ENCODE measurements at regions not wholly inside any gene's neighbourhood (a gene's known extent, or its start where the extent isn't known, plus 50 kb on each side); places are given as distances from the start of the nearest gene placed in this dataset.
"Not testable (repeated sequence)": the region's sequence is repeated elsewhere in the genome, so short reads cannot be mapped to it uniquely, and the experiment has no call there.

GRCh38 chr10:31686599-31686998 is 242.0 kb downstream of the ARHGAP12 start:
- DNase-seq (ENCODE audit: low read depth in 2 of 2, low spot score in 1 of 2), result no peak

DNA sequence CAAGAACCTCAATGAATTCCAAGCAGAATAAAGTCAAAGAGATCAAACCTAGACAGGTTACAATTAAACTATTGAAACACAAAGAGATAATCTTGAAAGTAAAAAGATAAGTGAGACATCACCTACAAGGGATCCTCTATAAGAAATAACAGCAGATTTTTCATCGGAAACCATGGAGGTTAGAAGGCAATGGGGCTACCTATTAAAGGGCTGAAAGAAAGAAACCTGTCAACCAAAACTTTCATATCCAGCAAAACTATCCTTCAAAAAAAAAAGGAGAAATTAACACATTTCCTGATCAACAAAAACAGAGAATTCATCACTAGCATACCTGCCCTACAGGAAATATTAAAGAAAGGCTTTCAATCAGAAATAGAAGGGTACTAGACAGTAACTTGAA is 244.9 kb downstream of the ARHGAP12 start:
- DNase-seq (ENCODE audit: low read depth in 2 of 2, low spot score in 1 of 2), result no peak

DNA sequence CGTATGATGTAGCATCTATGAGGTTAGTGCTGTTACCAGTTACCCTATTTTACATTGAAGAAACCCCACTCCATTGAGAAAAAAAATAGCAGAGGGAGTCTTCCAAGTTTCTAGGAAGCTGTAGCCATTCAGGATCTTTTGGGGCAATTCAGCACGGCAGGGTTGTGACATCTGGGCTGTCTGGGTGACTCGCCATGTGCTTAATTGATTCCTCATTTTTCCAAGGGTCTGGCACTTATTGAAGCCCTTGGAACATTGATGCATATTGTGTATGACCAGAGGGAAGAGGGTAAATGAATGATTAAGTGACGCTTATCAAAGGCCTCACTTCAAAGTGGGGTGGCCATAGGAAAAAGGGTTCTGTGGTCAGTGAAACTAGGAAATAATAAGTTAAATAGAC is 248.7 kb downstream of the ARHGAP12 start:
- no peak for DNase-seq (ENCODE audit: low read depth in 2 of 2, low spot score in 1 of 2)

GRCh38 chr10:31678575-31679516 is 249.8 kb downstream of the ARHGAP12 start:
- no peak for DNase-seq (ENCODE audit: low read depth in 2 of 2, low spot score in 1 of 2)

DNA sequence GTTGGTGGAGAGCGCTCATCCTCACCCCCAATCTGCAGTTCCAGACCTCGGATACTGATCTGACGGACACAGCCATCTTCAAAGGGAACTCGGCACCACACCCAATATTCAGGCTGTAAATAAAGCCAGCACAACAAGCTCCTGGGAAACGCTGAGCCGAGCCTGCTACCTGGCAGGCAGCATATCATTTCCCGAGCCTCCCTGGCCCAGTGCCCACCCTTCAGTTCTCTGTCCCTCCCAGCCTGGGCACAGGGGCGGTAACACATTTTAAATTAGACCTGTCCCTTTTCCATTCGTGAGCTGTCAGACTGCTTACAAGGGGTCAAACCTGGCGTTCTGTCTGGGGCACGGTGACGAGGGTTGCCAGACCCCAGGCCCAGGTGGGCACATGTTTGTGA is 250.5 kb downstream of the ARHGAP12 start:
- no peak for DNase-seq (ENCODE audit: low read depth in 2 of 2, low spot score in 1 of 2)

GRCh38 chr10:31677195-31678138 is 251.2 kb downstream of the ARHGAP12 start:
- no peak for DNase-seq (ENCODE audit: low read depth in 2 of 2, low spot score in 1 of 2)

- no peak for DNase-seq (ENCODE audit: low read depth in 2 of 2, low spot score in 1 of 2)
Measured at GRCh38 chr10:31675726-31676125, 252.9 kb downstream of the ARHGAP12 start.

DNA sequence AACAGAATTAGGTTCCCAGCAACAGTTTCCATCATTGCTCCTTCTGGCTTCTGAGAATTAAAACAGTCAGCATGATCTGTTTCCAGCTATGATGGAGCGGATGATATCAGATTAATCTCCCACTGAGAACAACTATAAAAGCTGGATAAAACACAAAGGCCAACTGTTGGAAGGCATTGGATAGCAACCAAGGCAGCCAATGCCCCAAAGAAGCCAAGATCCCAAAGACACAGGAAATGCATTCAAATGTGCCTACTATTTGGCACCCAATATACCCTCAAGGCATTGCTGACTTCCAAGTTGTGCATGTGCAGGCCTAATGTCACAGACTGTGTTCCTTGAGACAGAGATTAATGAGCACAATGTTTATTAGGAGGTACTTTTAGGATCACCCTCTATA is 259.3 kb downstream of the ARHGAP12 start:
- no peak for DNase-seq (ENCODE audit: low read depth in 2 of 2, low spot score in 1 of 2)

GRCh38 chr10:31668326-31668725 is 260.3 kb downstream of the ARHGAP12 start:
- DNase-seq (ENCODE audit: low read depth in 2 of 2, low spot score in 1 of 2), result no peak

- DNase-seq (ENCODE audit: low read depth in 2 of 2, low spot score in 1 of 2), result not testable (repeated sequence)
Measured at GRCh38 chr10:31665764-31666279, 262.8 kb downstream of the ARHGAP12 start.

DNA sequence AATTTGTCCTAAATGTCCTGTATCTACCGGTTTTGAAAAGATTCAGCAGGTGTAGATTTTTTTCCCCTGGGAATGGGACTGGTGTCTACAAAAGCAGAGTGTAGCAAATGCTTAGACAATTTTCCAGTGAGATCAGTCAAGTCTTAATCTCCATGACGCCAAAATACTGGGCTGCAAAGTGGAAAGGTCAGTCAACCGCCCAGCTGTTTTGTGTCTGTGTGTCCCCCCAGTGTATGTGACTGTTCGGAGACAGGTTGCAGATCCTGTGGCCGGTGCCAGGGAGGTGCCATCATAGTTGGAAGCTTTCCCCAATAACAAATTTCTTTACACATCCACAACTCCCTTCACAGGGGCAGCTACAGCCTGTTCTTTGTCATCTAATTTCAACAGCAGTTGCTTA is 263.8 kb downstream of the ARHGAP12 start:
- DNase-seq (ENCODE audit: low read depth in 2 of 2, low spot score in 1 of 2), result no peak

GRCh38 chr10:31664071-31664470 is 264.6 kb downstream of the ARHGAP12 start:
- not testable (repeated sequence) for DNase-seq (ENCODE audit: low read depth in 2 of 2, low spot score in 1 of 2)

- no peak for DNase-seq (ENCODE audit: low read depth in 2 of 2, low spot score in 1 of 2)
Measured at GRCh38 chr10:31660300-31660699, 268.3 kb downstream of the ARHGAP12 start.

GRCh38 chr10:31659665-31660064 is 269.0 kb downstream of the ARHGAP12 start:
- no peak for DNase-seq (ENCODE audit: low read depth in 2 of 2, low spot score in 1 of 2)

- DNase-seq (ENCODE audit: low read depth in 2 of 2, low spot score in 1 of 2), result no peak
Measured at GRCh38 chr10:31657434-31657872, 271.2 kb downstream of the ARHGAP12 start.

DNA sequence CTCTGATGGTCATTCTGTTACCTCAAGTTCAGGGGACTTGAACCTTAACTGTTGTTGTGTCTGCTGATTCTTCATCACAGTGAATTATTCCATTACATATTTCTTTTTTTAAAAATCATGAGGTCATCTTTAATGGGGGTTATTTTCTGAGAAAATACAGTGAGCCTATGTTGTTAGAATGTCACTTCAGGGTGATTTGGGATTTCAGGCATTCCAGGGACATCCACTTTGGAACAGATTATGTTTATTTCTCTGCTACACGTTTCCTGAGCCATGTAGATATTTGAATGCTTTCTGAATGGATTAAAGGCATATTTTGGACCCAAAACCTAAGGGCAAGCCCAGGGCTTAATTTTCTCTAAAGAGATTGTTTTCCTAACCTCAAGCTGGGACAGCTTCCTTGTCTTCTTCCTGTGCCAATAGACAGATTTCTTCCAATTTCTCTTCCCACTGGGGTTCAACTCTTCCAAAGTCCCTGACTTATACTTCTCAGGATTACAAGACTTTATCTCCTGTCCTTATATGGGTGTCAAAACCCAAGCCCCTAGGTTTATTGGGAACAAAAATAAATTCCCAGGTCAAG is 271.7 kb downstream of the ARHGAP12 start:
- no peak for DNase-seq (ENCODE audit: low read depth in 2 of 2, low spot score in 1 of 2)

GRCh38 chr10:31652038-31652437 is 276.6 kb downstream of the ARHGAP12 start:
- DNase-seq (ENCODE audit: low read depth in 2 of 2, low spot score in 1 of 2), result no peak

- no peak for DNase-seq (ENCODE audit: low read depth in 2 of 2, low spot score in 1 of 2)
Measured at GRCh38 chr10:31650010-31650409, 278.6 kb downstream of the ARHGAP12 start.

GRCh38 chr10:31648966-31649365 is 279.7 kb downstream of the ARHGAP12 start:
- no peak for DNase-seq (ENCODE audit: low read depth in 2 of 2, low spot score in 1 of 2)

- no peak for DNase-seq (ENCODE audit: low read depth in 2 of 2, low spot score in 1 of 2)
Measured at GRCh38 chr10:31647861-31648260, 280.8 kb downstream of the ARHGAP12 start.

DNA sequence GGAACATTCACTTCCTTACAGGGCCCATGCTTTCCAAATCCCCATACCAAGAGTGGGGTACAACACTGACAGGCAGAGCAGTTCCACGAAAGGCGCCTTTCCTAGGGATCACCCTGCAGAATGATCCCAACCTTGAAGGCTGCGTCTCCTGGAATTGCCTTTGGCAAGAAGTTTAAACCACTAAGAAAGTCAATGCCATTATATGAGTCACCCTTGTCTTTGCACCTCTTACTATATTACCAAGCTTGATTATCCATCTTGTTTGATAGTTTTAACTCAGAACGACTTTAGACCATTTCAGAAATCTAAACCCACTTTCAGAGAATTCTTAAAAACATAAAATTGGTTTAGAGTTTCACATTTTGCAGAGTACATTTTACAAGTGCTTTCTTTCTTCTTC is 282.1 kb downstream of the ARHGAP12 start:
- no peak for DNase-seq (ENCODE audit: low read depth in 2 of 2, low spot score in 1 of 2)

Measured in stimulated activated CD8-positive, alpha-beta memory T cell treated with anti-CD3 and anti-CD28 coated beads, Interleukin-4, amount 100 ng/mL, for 1 hour (primary cell).